Gastroesophageal sphincter (tissue), 4 donors: ENCODE measurements at regions not wholly inside any gene's neighbourhood (a gene's known extent, or its start where the extent isn't known, plus 50 kb on each side); places are given as distances from the start of the nearest gene placed in this dataset.

Experiments
- ATAC-seq: fragments of 150-250 bp; one replicate; pipeline ENCODE4 v1.9.1; 2016; ENCODE audit warnings: mild to moderate bottlenecking, moderate library complexity
- H3K27ac ChIP-seq, 4 donors: fragments of 200-600 bp; sonication (generic) in 3 of 4; 1 replicate in 3 of 4; 2 replicates in 1 of 4; pipeline ENCODE4 v1.5.1; 2016 to 2019
- H3K27me3 ChIP-seq: fragments of 200-600 bp; sonication (generic); one replicate; pipeline ENCODE4 v1.5.1; 2019
- H3K36me3 ChIP-seq, 2 donors: fragments of 200-600 bp; sonication (generic); one replicate each; pipeline ENCODE4 v1.5.1; 2019; ENCODE audit warnings: control low read depth in 1 of 2
- H3K4me1 ChIP-seq, 3 donors: fragments of 200-600 bp; sonication (generic); 1 replicate in 2 of 3; 2 replicates in 1 of 3; pipeline ENCODE4 v1.5.1; 2016 to 2019; ENCODE audit warnings: control low read depth in 2 of 3
- H3K4me3 ChIP-seq, 2 donors: fragments of 200-600 bp; sonication (generic); one replicate each; pipeline ENCODE4 v1.5.1; 2019; ENCODE audit warnings: mild to moderate bottlenecking in 1 of 2, moderate library complexity in 1 of 2
- H3K9me3 ChIP-seq, 3 donors: fragments of 200-600 bp; sonication (generic); one replicate each; pipeline ENCODE4 v1.5.1; 2017 to 2019; ENCODE audit warnings: control low read depth in 2 of 3
- CTCF ChIP-seq, 4 experiments: fragments of 200-600 bp in 2 of 4; fragments of 450-650 bp in 2 of 4; sonication (generic) in 1 of 4; IDR thresholded peaks; one replicate each; pipeline ENCODE4 v1.5.1; 2017 to 2019; ENCODE audit warnings: antibody characterized with exemption in 4 of 4, mild to moderate bottlenecking in 2 of 4, moderate library complexity in 2 of 4
- EP300 ChIP-seq: sonication (generic); formaldehyde crosslinking; IDR thresholded peaks from one replicate; pipeline ENCODE4 v1.6.1; 2017; ENCODE audit warnings: antibody characterized with exemption, mild to moderate bottlenecking
- POLR2A ChIP-seq, 2 donors: fragments of 450-650 bp; IDR thresholded peaks; one replicate each; pipeline ENCODE4 v1.6.1; 2017; ENCODE audit warnings: antibody characterized with exemption in 2 of 2, mild to moderate bottlenecking in 2 of 2, moderate library complexity in 1 of 2
- POLR2AphosphoS5 ChIP-seq: sonication (generic); formaldehyde crosslinking; IDR thresholded peaks from one replicate; pipeline ENCODE4 v1.6.1; 2017; ENCODE audit warnings: antibody characterized with exemption
- WGBS, 2 donors: methylation state at CpG; one replicate each; pipeline ENCODE4 v1.1.5; 2018; ENCODE audit warnings: low coverage in 1 of 2; 5-methylcytosine and 5-hydroxymethylcytosine counted together

GRCh38 chr5:60323596-60323995 is 376.4 kb downstream of the DEPDC1B start:
- ATAC-seq: no peak
- Histone ChIP-seq H3K4me1 (peaks cover 0 to 4% (median 0%) of the 10 kb centered on the region in 3 donors), H3K36me3 (no peaks in the 10 kb centered on the region), H3K27ac (no peak overlapping the region), H3K27me3 (no peaks in the 10 kb centered on the region), H3K9me3 (peaks cover 0 to 5% (median 0%) of the 10 kb centered on the region in 3 donors), H3K4me3 (no peak overlapping the region)
- 54% methylated on average over 3 of the region's 3 CpGs for WGBS, 2 donors
- TF ChIP-seq CTCF (IDR thresholded peaks at IDR 0.05): no peak
- TF ChIP-seq POLR2A (IDR thresholded peaks at IDR 0.05): no peak
- TF ChIP-seq POLR2AphosphoS5: no peak
- TF ChIP-seq EP300: no peak

DNA sequence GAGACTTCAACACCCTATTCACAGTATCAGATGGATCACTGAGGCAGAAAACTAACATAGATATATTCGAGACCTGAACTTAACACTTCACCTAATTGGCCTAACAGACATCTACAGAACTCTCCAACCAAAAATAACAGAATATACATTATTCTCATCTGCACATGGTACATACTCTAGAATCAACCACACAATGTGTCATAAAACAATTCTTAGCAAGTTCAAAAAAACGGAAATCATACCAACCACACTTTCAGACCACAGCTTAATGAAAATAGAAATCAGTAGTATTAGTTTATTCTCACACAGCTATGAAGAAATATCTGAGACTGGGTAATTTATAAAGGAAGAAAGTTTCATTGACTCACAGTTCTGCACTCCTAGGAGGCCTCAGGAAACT is 387.9 kb downstream of the DEPDC1B start:
- Histone ChIP-seq H3K4me1 (peaks cover 0 to 24% (median 5%) of the 10 kb centered on the region in 3 donors), H3K9me3 (no peaks in the 10 kb centered on the region), H3K27ac (no peak overlapping the region), H3K27me3 (no peaks in the 10 kb centered on the region), H3K36me3 (no peaks in the 10 kb centered on the region), H3K4me3 (no peak overlapping the region)
- ATAC-seq: no peak
- WGBS, 2 donors: 86 to 96% methylated on average over 2 of the region's 2 CpGs
- no peak for TF ChIP-seq POLR2AphosphoS5
- no peak for TF ChIP-seq CTCF (IDR thresholded peaks at IDR 0.05)
- no peak for TF ChIP-seq EP300
- no peak for TF ChIP-seq POLR2A (IDR thresholded peaks at IDR 0.05)

DNA sequence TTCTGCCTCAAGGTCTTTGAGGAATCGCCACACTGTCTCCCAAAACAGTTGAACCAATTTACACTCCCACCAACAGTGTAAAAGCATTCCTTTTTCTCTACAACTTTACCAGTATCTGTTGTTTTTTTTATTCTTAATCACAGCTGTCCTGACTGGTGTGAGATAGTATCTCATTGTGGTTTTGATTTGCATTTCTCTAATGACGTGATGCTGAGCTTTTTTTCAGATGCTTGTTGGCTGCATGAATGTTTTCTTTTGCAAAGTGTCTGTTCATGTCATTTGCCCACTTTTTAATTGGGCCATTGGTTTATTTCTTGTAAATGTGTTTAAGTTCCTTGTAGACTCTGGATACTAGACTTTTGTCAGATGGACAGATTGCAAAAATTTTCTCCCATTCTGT is 400.0 kb downstream of the DEPDC1B start:
- H3K4me1 ChIP-seq: peaks cover 0 to 11% (median 0%) of the 10 kb centered on the region in 3 donors
- no peak for TF ChIP-seq POLR2AphosphoS5
- TF ChIP-seq CTCF (IDR thresholded peaks at IDR 0.05): no peak
- TF ChIP-seq POLR2A (IDR thresholded peaks at IDR 0.05): no peak
- TF ChIP-seq EP300: no peak
- H3K27me3 ChIP-seq: no peaks in the 10 kb centered on the region
- no peak for ATAC-seq
- peaks cover 0 to 5% (median 2%) of the 10 kb centered on the region in 3 donors for H3K9me3 ChIP-seq
- H3K36me3 ChIP-seq: no peaks in the 10 kb centered on the region
- no peak overlapping the region for H3K4me3 ChIP-seq
- no peak overlapping the region for H3K27ac ChIP-seq
- WGBS, 2 donors: 81 to 83% methylated on average over 2 of the region's 2 CpGs

DNA sequence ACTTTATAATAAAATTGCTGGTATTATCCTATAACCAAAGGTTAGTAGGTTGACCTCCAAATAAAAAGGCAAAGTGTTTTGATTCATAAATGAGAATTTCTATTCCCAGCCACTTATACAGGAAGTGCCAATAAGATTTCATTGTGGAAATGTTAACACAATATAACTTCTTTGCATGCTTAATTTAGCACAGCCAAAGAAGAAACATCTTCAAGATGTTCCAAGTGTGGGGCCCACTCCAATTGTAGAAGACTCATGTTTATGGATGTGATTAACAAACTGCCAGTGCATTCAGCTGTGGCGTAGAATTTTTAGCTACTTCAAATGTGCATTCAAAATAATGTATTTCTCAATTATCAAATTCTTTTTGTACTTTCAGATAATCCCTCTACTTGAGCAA is 402.3 kb downstream of the DEPDC1B start:
- H3K36me3 ChIP-seq: no peaks in the 10 kb centered on the region
- no peaks in the 10 kb centered on the region for H3K27me3 ChIP-seq
- peaks cover 0 to 11% (median 0%) of the 10 kb centered on the region in 3 donors for H3K4me1 ChIP-seq
- TF ChIP-seq EP300 (no peak), POLR2A (IDR thresholded peaks at IDR 0.05) (no peak), CTCF (IDR thresholded peaks at IDR 0.05) (no peak), POLR2AphosphoS5 (no peak)
- no peak overlapping the region for H3K4me3 ChIP-seq
- no peak overlapping the region for H3K27ac ChIP-seq
- no peak for ATAC-seq
- WGBS, 2 donors: 14 to 25% methylated on average over 1 of the region's 1 CpG
- H3K9me3 ChIP-seq: peaks cover 0 to 5% (median 2%) of the 10 kb centered on the region in 3 donors

GRCh38 chr5:60295423-60295822 is 401.9 kb upstream of the PDE4D start:
- WGBS, 2 donors: no CpG with 5 or more reads among the region's 2 CpGs
- Histone ChIP-seq H3K27me3 (no peaks in the 10 kb centered on the region), H3K4me1 (peaks cover 0 to 11% (median 0%) of the 10 kb centered on the region in 3 donors), H3K9me3 (peaks cover 0 to 5% (median 0%) of the 10 kb centered on the region in 3 donors), H3K36me3 (no peaks in the 10 kb centered on the region), H3K27ac (no peak overlapping the region), H3K4me3 (no peak overlapping the region)
- TF ChIP-seq CTCF (IDR thresholded peaks at IDR 0.05) (peak in 2 of 4 experiments; percentile 28 to 46), POLR2AphosphoS5 (no peak)
- ATAC-seq: no peak
